ENCODE measurements at regions not wholly inside any gene's neighbourhood (a gene's known extent, or its start where the extent isn't known, plus 50 kb on each side); places are given as distances from the start of the nearest gene placed in this dataset.

- TF ChIP-seq CTCF (IDR thresholded peaks at IDR 0.05) (no peak), EZH2phosphoT487 (IDR thresholded peaks at IDR 0.05) (no peak), EZH2 (IDR thresholded peaks at IDR 0.05) (no peak)
These were observed 80.6 kb upstream of the TBX20 start for GRCh38 chr7:35334506-35334905.

Measured in neural progenitor cell (in vitro differentiated cells).